Activated CD4-positive, alpha-beta memory T cell treated with anti-CD3 and anti-CD28 coated beads for 36 hours (primary cell): ENCODE measurements at regions not wholly inside any gene's neighbourhood (a gene's known extent, or its start where the extent isn't known, plus 50 kb on each side); places are given as distances from the start of the nearest gene placed in this dataset.
"Not testable (repeated sequence)": the region's sequence is repeated elsewhere in the genome, so short reads cannot be mapped to it uniquely, and the experiment has no call there.

Source experiments
- CTCF ChIA-PET: fragments of 350-600 bp; sonication (Branson Sonifier 250); formaldehyde crosslinking; loops from one replicate; lab custom pipeline; 2021; ENCODE audit warnings: antibody characterized with exemption, inconsistent platforms; lab: Charles Lee
- POLR2A ChIA-PET: fragments of 350-600 bp; sonication (Branson Sonifier 250); formaldehyde crosslinking; loops from one replicate; lab custom pipeline; 2021; ENCODE audit warnings: antibody characterized with exemption; lab: Charles Lee
- DNase-seq: peaks from one replicate; pipeline ENCODE4 v3.0.0-alpha.2; 2020
- H3K27ac Mint-ChIP-seq: one replicate; pipeline ENCODE4 v1.8.0; 2021; ENCODE audit warnings: mixed read lengths
- H3K27me3 Mint-ChIP-seq: one replicate; pipeline ENCODE4 v1.8.0; 2021; ENCODE audit warnings: mixed read lengths
- H3K36me3 Mint-ChIP-seq: one replicate; pipeline ENCODE4 v1.8.0; 2021; ENCODE audit warnings: mixed read lengths
- H3K4me1 Mint-ChIP-seq: one replicate; pipeline ENCODE4 v1.8.0; 2021; ENCODE audit warnings: low read depth, mixed read lengths
- H3K4me3 Mint-ChIP-seq: one replicate; pipeline ENCODE4 v1.8.0; 2021; ENCODE audit warnings: mild to moderate bottlenecking, mixed read lengths
- H3K9me3 Mint-ChIP-seq: one replicate; pipeline ENCODE4 v1.8.0; 2021; ENCODE audit warnings: mixed read lengths
- intact Hi-C: fragments of 100-400 bp; cut with micrococcal nuclease; formaldehyde crosslinking; loops from one replicate; pipeline ENCODE4 v1.15.1; 2023

GRCh38 chr17:73851921-73852320, 207.7 kb upstream of the SDK2 start:
- no peak for DNase-seq
- Mint-ChIP-seq H3K4me1 (peaks cover 7% of the 10 kb centered on the region), H3K27me3 (no peaks in the 10 kb centered on the region), H3K27ac (no peak overlapping the region), H3K36me3 (no peaks in the 10 kb centered on the region), H3K4me3 (no peak overlapping the region), H3K9me3 (peaks cover 11% of the 10 kb centered on the region)
- ChIA-PET CTCF (no interaction called here), POLR2A (no interaction called here)
- intact Hi-C loops: no loop called here

- peaks cover 11% of the 10 kb centered on the region for H3K9me3 Mint-ChIP-seq
- intact Hi-C loops: no loop called here
- ChIA-PET CTCF (no interaction called here), POLR2A (no interaction called here)
- no peak for DNase-seq
- no peak overlapping the region for H3K4me3 Mint-ChIP-seq
- H3K4me1 Mint-ChIP-seq: peaks cover 7% of the 10 kb centered on the region
- H3K27ac Mint-ChIP-seq: no peak overlapping the region
- no peaks in the 10 kb centered on the region for H3K27me3 Mint-ChIP-seq
- H3K36me3 Mint-ChIP-seq: no peaks in the 10 kb centered on the region
These were observed 211.6 kb upstream of the SDK2 start for GRCh38 chr17:73855720-73856333.

GRCh38 chr17:73856556-73856955, 212.3 kb upstream of the SDK2 start:
- H3K27ac Mint-ChIP-seq: no peak overlapping the region
- H3K36me3 Mint-ChIP-seq: no peaks in the 10 kb centered on the region
- CTCF ChIA-PET: no interaction called here
- peaks cover 11% of the 10 kb centered on the region for H3K9me3 Mint-ChIP-seq
- H3K4me3 Mint-ChIP-seq: no peak overlapping the region
- peaks cover under 1% of the 10 kb centered on the region for H3K4me1 Mint-ChIP-seq
- DNase-seq: no peak
- POLR2A ChIA-PET: no interaction called here
- no peaks in the 10 kb centered on the region for H3K27me3 Mint-ChIP-seq
- intact Hi-C loops: no loop called here

- H3K4me1 Mint-ChIP-seq, H3K9me3 Mint-ChIP-seq, DNase-seq, CTCF ChIA-PET, POLR2A ChIA-PET, H3K27ac Mint-ChIP-seq, H3K27me3 Mint-ChIP-seq, H3K4me3 Mint-ChIP-seq, intact Hi-C loops, H3K36me3 Mint-ChIP-seq: not testable (repeated sequence)
These were observed 215.3 kb upstream of the SDK2 start for GRCh38 chr17:73859439-73860008.

GRCh38 chr17:73861543-73861942, 217.3 kb upstream of the SDK2 start:
- no peaks in the 10 kb centered on the region for H3K9me3 Mint-ChIP-seq
- intact Hi-C loops: no loop called here
- H3K27ac Mint-ChIP-seq: no peak overlapping the region
- CTCF ChIA-PET: no interaction called here
- H3K27me3 Mint-ChIP-seq: no peaks in the 10 kb centered on the region
- no peaks in the 10 kb centered on the region for H3K4me1 Mint-ChIP-seq
- no peak overlapping the region for H3K4me3 Mint-ChIP-seq
- no peak for DNase-seq
- POLR2A ChIA-PET: no interaction called here
- no peaks in the 10 kb centered on the region for H3K36me3 Mint-ChIP-seq

GRCh38 chr17:73863761-73864535, 219.7 kb upstream of the SDK2 start:
- Mint-ChIP-seq H3K4me1 (no peaks in the 10 kb centered on the region), H3K4me3 (no peak overlapping the region), H3K27ac (no peak overlapping the region), H3K9me3 (no peaks in the 10 kb centered on the region), H3K27me3 (no peaks in the 10 kb centered on the region), H3K36me3 (no peaks in the 10 kb centered on the region)
- ChIA-PET CTCF (no interaction called here), POLR2A (no interaction called here)
- intact Hi-C loops: no loop called here
- DNase-seq: no peak

GRCh38 chr17:73865831-73866230, 221.6 kb upstream of the SDK2 start:
- H3K9me3 Mint-ChIP-seq: no peaks in the 10 kb centered on the region
- no peaks in the 10 kb centered on the region for H3K27me3 Mint-ChIP-seq
- no peak overlapping the region for H3K27ac Mint-ChIP-seq
- no peaks in the 10 kb centered on the region for H3K4me1 Mint-ChIP-seq
- no peak for DNase-seq
- ChIA-PET CTCF (no interaction called here), POLR2A (no interaction called here)
- intact Hi-C loops: no loop called here
- no peak overlapping the region for H3K4me3 Mint-ChIP-seq
- no peaks in the 10 kb centered on the region for H3K36me3 Mint-ChIP-seq

GRCh38 chr17:73867056-73867455, 222.8 kb upstream of the SDK2 start:
- no peaks in the 10 kb centered on the region for H3K4me1 Mint-ChIP-seq
- H3K4me3 Mint-ChIP-seq: no peak overlapping the region
- ChIA-PET CTCF (no interaction called here), POLR2A (no interaction called here)
- H3K27ac Mint-ChIP-seq: no peak overlapping the region
- DNase-seq: no peak
- H3K9me3 Mint-ChIP-seq: no peaks in the 10 kb centered on the region
- H3K27me3 Mint-ChIP-seq: no peaks in the 10 kb centered on the region
- intact Hi-C loops: no loop called here
- H3K36me3 Mint-ChIP-seq: no peaks in the 10 kb centered on the region

GRCh38 chr17:73870068-73870467, 225.8 kb upstream of the SDK2 start:
- intact Hi-C loops: no loop called here
- no peaks in the 10 kb centered on the region for H3K9me3 Mint-ChIP-seq
- no peak overlapping the region for H3K27ac Mint-ChIP-seq
- H3K36me3 Mint-ChIP-seq: no peaks in the 10 kb centered on the region
- no peak for DNase-seq
- H3K4me3 Mint-ChIP-seq: no peak overlapping the region
- no peaks in the 10 kb centered on the region for H3K4me1 Mint-ChIP-seq
- no peaks in the 10 kb centered on the region for H3K27me3 Mint-ChIP-seq
- CTCF ChIA-PET: no interaction called here
- POLR2A ChIA-PET: no interaction called here

GRCh38 chr17:73870473-73870872, 226.2 kb upstream of the SDK2 start:
- Mint-ChIP-seq H3K27ac (no peak overlapping the region), H3K9me3 (no peaks in the 10 kb centered on the region), H3K4me1 (no peaks in the 10 kb centered on the region), H3K36me3 (no peaks in the 10 kb centered on the region), H3K27me3 (no peaks in the 10 kb centered on the region), H3K4me3 (no peak overlapping the region)
- POLR2A ChIA-PET: no interaction called here
- CTCF ChIA-PET: no interaction called here
- intact Hi-C loops: no loop called here
- DNase-seq: no peak

GRCh38 chr17:73872816-73873215, 228.6 kb upstream of the SDK2 start:
- no peak overlapping the region for H3K27ac Mint-ChIP-seq
- H3K4me1 Mint-ChIP-seq: no peaks in the 10 kb centered on the region
- no peaks in the 10 kb centered on the region for H3K9me3 Mint-ChIP-seq
- ChIA-PET POLR2A (no interaction called here), CTCF (no interaction called here)
- H3K4me3 Mint-ChIP-seq: no peak overlapping the region
- peaks cover 2% of the 10 kb centered on the region for H3K27me3 Mint-ChIP-seq
- H3K36me3 Mint-ChIP-seq: no peaks in the 10 kb centered on the region
- DNase-seq: no peak
- intact Hi-C loops: no loop called here

GRCh38 chr17:73874008-73874720, 229.9 kb upstream of the SDK2 start:
- ChIA-PET POLR2A (no interaction called here), CTCF (no interaction called here)
- intact Hi-C loops: no loop called here
- Mint-ChIP-seq H3K36me3 (no peaks in the 10 kb centered on the region), H3K4me1 (no peaks in the 10 kb centered on the region), H3K27ac (no peak overlapping the region), H3K27me3 (peaks cover 2% of the 10 kb centered on the region), H3K9me3 (no peaks in the 10 kb centered on the region), H3K4me3 (no peak overlapping the region)
- DNase-seq: no peak
